Neuronal stem cell (in vitro differentiated cells): ENCODE measurements at regions not wholly inside any gene's neighbourhood (a gene's known extent, or its start where the extent isn't known, plus 50 kb on each side); places are given as distances from the start of the nearest gene placed in this dataset.

ENCODE experiments used
- DNase-seq: peaks from one replicate; pipeline ENCODE4 v3.0.0-alpha.2; 2013; ENCODE audit warnings: low spot score
- H2AFZ ChIP-seq: one replicate; pipeline ENCODE4 v1.6.1; 2013; ENCODE audit warnings: mild to moderate bottlenecking, low read length, inconsistent platforms
- H2AK5ac ChIP-seq: 2 replicates; pipeline ENCODE4 v1.6.1; 2013; ENCODE audit warnings: low read depth, mild to moderate bottlenecking, inconsistent platforms, low read length, moderate library complexity, mixed read lengths
- H2BK120ac ChIP-seq: 2 replicates; pipeline ENCODE4 v1.6.1; 2013; ENCODE audit warnings: low read depth, mild to moderate bottlenecking, inconsistent platforms, low read length, moderate library complexity, mixed read lengths
- H2BK12ac ChIP-seq: one replicate; pipeline ENCODE4 v1.6.1; 2013; ENCODE audit warnings: low read length, inconsistent platforms
- H2BK15ac ChIP-seq: 2 replicates; pipeline ENCODE4 v1.6.1; 2013; ENCODE audit warnings: mild to moderate bottlenecking, low read length, inconsistent platforms, mixed read lengths
- H2BK5ac ChIP-seq: one replicate; pipeline ENCODE4 v1.6.1; 2013; ENCODE audit warnings: inconsistent platforms, mild to moderate bottlenecking, low read length, moderate library complexity
- H3K14ac ChIP-seq: one replicate; pipeline ENCODE4 v1.6.1; 2013; ENCODE audit warnings: low read length, inconsistent platforms
- H3K18ac ChIP-seq: 2 replicates; pipeline ENCODE4 v1.6.1; 2013; ENCODE audit warnings: low read length, inconsistent platforms
- H3K23ac ChIP-seq: 2 replicates; pipeline ENCODE4 v1.6.1; 2013; ENCODE audit warnings: low read depth, mild to moderate bottlenecking, mixed read lengths, low read length, inconsistent platforms; ENCODE audit not compliant: poor library complexity
- H3K27ac ChIP-seq: replicated peaks from 3 replicates; pipeline ENCODE4 v1.5.1; 2013; ENCODE audit warnings: low read length, inconsistent platforms
- H3K27me3 ChIP-seq, 3 experiments: 2 replicates each; pipeline ENCODE4 v1.6.1; 2013; ENCODE audit warnings: low read length in 3 of 3, mild to moderate bottlenecking in 2 of 3, inconsistent platforms in 1 of 3, low read depth in 1 of 3, mixed read lengths in 1 of 3, moderate library complexity in 1 of 3; ENCODE audit not compliant: control insufficient read depth in 3 of 3, insufficient read depth in 3 of 3
- H3K36me3 ChIP-seq, 2 donors: replicated peaks in 1 of 2; 2 replicates each; pipeline ENCODE4 v1.6.1; 2013; ENCODE audit warnings: low read length in 2 of 2; ENCODE audit not compliant: control insufficient read depth in 2 of 2, insufficient read depth in 2 of 2
- H3K4ac ChIP-seq: 2 replicates; pipeline ENCODE4 v1.6.1; 2013; ENCODE audit warnings: inconsistent platforms, mild to moderate bottlenecking, low read length, moderate library complexity
- H3K4me1 ChIP-seq, 2 donors: 1 replicate in 1 of 2; 2 replicates in 1 of 2; pipeline ENCODE4 v1.6.1; 2013; ENCODE audit warnings: low read length in 2 of 2, low read depth in 1 of 2; ENCODE audit not compliant: control insufficient read depth in 2 of 2, insufficient read depth in 1 of 2
- H3K4me2 ChIP-seq: one replicate; pipeline ENCODE4 v1.6.1; 2013; ENCODE audit warnings: mild to moderate bottlenecking, low read length, inconsistent platforms; ENCODE audit not compliant: insufficient read depth, poor library complexity, severe bottlenecking
- H3K4me3 ChIP-seq, 2 donors: 2 replicates each; pipeline ENCODE4 v1.5.1; 2013; ENCODE audit warnings: low read length in 2 of 2, mild to moderate bottlenecking in 2 of 2, inconsistent platforms in 1 of 2, moderate library complexity in 1 of 2
- H3K79me1 ChIP-seq: one replicate; pipeline ENCODE4 v1.6.1; 2013; ENCODE audit warnings: low read depth, mild to moderate bottlenecking, inconsistent platforms, low read length, moderate library complexity
- H3K9ac ChIP-seq: one replicate; pipeline ENCODE4 v1.6.1; 2013; ENCODE audit warnings: mild to moderate bottlenecking, low read depth, low read length, inconsistent platforms; ENCODE audit not compliant: poor library complexity
- H3K9me3 ChIP-seq, 2 donors: replicated peaks in 1 of 2; 2 replicates each; pipeline versions ENCODE3 to v1.6.1; 2013; ENCODE audit warnings: low read length in 2 of 2, mild to moderate bottlenecking in 2 of 2, inconsistent platforms in 1 of 2, low read depth in 1 of 2, mixed read lengths in 1 of 2, moderate library complexity in 1 of 2; ENCODE audit not compliant: control insufficient read depth in 2 of 2, insufficient read depth in 1 of 2
- H4K8ac ChIP-seq: one replicate; pipeline ENCODE4 v1.6.1; 2013; ENCODE audit warnings: low read depth, mild to moderate bottlenecking, inconsistent platforms, low read length, moderate library complexity
- H4K91ac ChIP-seq: one replicate; pipeline ENCODE4 v1.6.1; 2013; ENCODE audit warnings: low read length, low read depth, mild to moderate bottlenecking, inconsistent platforms; ENCODE audit not compliant: poor library complexity
- WGBS, 2 donors: extraction: QIAGEN DNeasy Blood & Tissue Kit; methylation state at CpG; one replicate each; pipeline ENCODE4 v1.1.7; 2013; ENCODE audit warnings: missing lambda C conversion rate in 2 of 2, mixed read lengths in 1 of 2; ENCODE audit not compliant: insufficient read length in 2 of 2, insufficient replicate concordance in 1 of 2; ENCODE audit errors: extremely low coverage in 2 of 2; 5-methylcytosine and 5-hydroxymethylcytosine counted together

DNA sequence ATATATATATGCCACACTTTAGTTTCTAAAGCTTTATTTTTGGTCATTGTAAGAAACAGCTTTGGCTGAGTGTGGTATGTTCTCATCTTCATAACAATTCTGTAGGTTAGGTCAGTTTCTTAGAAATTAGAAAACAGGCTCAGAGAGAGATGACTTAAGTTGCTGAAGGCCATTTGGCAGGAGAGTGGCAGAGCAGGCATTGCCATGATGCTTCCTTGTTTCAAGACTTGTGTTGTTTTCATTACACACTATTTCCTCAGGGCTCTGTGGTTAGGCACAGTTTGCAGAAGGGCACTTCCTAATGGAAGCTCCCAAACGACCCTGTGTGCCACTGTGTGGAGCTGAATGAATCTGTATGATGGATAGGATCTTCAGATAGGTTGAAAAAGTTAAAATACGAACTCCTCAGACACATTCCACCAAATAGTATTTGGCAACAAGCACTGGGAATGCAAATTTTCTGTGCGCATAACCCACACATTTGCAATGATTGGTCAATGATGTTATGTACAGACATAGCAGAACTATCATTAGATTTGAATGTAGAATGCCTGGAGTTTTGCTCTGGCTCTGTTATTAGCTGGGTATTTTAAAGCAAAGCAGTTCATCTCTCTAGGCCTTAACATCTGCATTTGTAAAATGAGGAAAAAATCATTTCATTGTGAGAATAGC is 274.3 kb upstream of the HS3ST1 start:
- H2BK15ac ChIP-seq = no peak overlapping the region
- no peaks in the 10 kb centered on the region for H3K36me3 ChIP-seq
- H2AK5ac ChIP-seq = no peak overlapping the region
- no peak overlapping the region for H3K4me2 ChIP-seq
- H3K14ac ChIP-seq = no peak overlapping the region
- H4K8ac ChIP-seq = no peak overlapping the region
- no peak overlapping the region for H3K27ac ChIP-seq
- H3K9me3 ChIP-seq = no peaks in the 10 kb centered on the region
- no peak overlapping the region for H2BK120ac ChIP-seq
- H3K4me3 ChIP-seq = no peak overlapping the region
- no peak overlapping the region for H2AFZ ChIP-seq
- no CpG with 5 or more reads among the region's 3 CpGs for WGBS, 2 donors
- H4K91ac ChIP-seq = no peak overlapping the region
- no peak for DNase-seq
- H3K18ac ChIP-seq = no peak overlapping the region
- no peak overlapping the region for H3K23ac ChIP-seq
- no peaks in the 10 kb centered on the region for H3K4me1 ChIP-seq
- H2BK5ac ChIP-seq = no peak overlapping the region
- H3K4ac ChIP-seq = no peak overlapping the region
- H3K27me3 ChIP-seq = no peaks in the 10 kb centered on the region
- H3K9ac ChIP-seq = no peak overlapping the region
- H3K79me1 ChIP-seq = no peaks in the 10 kb centered on the region
- no peak overlapping the region for H2BK12ac ChIP-seq

DNA sequence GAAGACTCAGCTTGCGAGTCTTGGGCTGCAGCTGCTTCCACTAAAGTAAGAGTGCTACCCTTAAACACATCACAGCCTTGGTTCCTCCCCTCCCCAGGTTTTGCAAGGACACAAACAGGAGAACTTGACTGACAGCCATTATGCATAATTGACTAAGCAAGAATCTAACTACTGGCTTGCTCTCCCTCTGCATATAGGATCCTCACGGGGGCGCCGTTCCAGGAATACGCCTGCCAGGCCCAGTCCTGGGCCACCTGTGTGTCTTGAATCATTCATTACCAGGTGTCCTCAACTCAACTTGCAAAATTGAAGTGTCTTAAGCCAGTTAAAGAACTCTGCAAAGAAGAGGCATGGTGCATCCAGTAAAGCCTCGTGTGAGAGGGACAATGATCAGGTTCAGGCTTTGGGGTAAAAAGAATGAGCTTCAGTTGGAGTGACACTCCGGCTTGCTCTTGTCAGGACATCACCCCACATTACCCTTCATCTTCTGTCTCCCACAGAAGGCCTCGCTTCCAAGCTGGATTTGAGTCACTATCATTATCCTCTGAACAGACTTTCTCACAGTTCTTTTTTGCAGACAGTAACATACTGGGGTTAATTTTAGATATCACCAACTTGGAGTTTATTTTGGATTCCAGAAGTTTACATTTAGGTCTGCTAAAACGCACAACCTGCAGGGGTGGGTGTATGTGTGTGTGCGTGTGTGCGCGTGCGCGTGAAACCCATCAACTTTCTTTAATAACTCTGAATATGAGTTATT is 273.5 kb upstream of the HS3ST1 start:
- no peaks in the 10 kb centered on the region for H3K36me3 ChIP-seq
- H2BK12ac ChIP-seq = no peak overlapping the region
- no peak overlapping the region for H2BK120ac ChIP-seq
- no peak overlapping the region for H2BK5ac ChIP-seq
- no peak overlapping the region for H3K4me3 ChIP-seq
- H4K8ac ChIP-seq = no peak overlapping the region
- H3K4ac ChIP-seq = no peak overlapping the region
- no peak overlapping the region for H3K27ac ChIP-seq
- no peak for DNase-seq
- no peak overlapping the region for H2BK15ac ChIP-seq
- H4K91ac ChIP-seq = no peak overlapping the region
- H3K18ac ChIP-seq = no peak overlapping the region
- H2AK5ac ChIP-seq = no peak overlapping the region
- no peaks in the 10 kb centered on the region for H3K4me1 ChIP-seq
- H3K23ac ChIP-seq = no peak overlapping the region
- H3K79me1 ChIP-seq = no peaks in the 10 kb centered on the region
- WGBS, 2 donors = no CpG with 5 or more reads among the region's 14 CpGs
- H3K4me2 ChIP-seq = no peak overlapping the region
- H2AFZ ChIP-seq = no peak overlapping the region
- H3K27me3 ChIP-seq = no peaks in the 10 kb centered on the region
- H3K9me3 ChIP-seq = no peaks in the 10 kb centered on the region
- H3K9ac ChIP-seq = no peak overlapping the region
- H3K14ac ChIP-seq = no peak overlapping the region

DNA sequence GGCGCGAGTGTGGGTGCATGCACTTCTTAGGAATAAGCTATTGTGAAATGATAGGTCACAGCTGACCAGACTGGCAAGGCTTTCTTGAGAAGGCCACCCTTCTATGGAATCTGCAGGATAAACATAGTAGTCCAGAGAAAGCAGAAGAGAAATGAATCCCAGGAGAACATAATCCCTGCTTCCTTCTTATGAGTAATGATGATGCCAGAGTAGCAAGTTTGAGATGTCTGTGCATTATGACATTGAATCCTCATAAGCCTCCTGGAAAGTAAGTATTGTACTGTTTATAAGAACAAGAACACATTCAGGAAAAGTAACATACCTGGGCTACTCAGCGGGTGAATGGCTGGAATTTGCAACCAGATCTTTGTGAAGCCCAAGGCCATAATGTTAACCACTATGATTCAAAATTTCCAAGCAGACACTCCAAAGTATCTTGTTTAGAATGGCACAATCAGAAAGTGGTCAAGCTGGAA is 272.1 kb upstream of the HS3ST1 start:
- no peak overlapping the region for H2AK5ac ChIP-seq
- no peak overlapping the region for H3K4me2 ChIP-seq
- no peak overlapping the region for H3K14ac ChIP-seq
- no peak overlapping the region for H2BK12ac ChIP-seq
- no peaks in the 10 kb centered on the region for H3K79me1 ChIP-seq
- no peak overlapping the region for H2BK15ac ChIP-seq
- no peak overlapping the region for H3K4ac ChIP-seq
- H2AFZ ChIP-seq = no peak overlapping the region
- H3K23ac ChIP-seq = no peak overlapping the region
- no peak overlapping the region for H3K9ac ChIP-seq
- H2BK5ac ChIP-seq = no peak overlapping the region
- no peak overlapping the region for H3K18ac ChIP-seq
- no peaks in the 10 kb centered on the region for H3K36me3 ChIP-seq
- no peak overlapping the region for H4K8ac ChIP-seq
- DNase-seq = no peak
- no peak overlapping the region for H4K91ac ChIP-seq
- no peaks in the 10 kb centered on the region for H3K9me3 ChIP-seq
- no peak overlapping the region for H2BK120ac ChIP-seq
- WGBS, 2 donors = no CpG with 5 or more reads among the region's 3 CpGs
- no peak overlapping the region for H3K4me3 ChIP-seq
- no peak overlapping the region for H3K27ac ChIP-seq
- no peaks in the 10 kb centered on the region for H3K4me1 ChIP-seq
- no peaks in the 10 kb centered on the region for H3K27me3 ChIP-seq

DNA sequence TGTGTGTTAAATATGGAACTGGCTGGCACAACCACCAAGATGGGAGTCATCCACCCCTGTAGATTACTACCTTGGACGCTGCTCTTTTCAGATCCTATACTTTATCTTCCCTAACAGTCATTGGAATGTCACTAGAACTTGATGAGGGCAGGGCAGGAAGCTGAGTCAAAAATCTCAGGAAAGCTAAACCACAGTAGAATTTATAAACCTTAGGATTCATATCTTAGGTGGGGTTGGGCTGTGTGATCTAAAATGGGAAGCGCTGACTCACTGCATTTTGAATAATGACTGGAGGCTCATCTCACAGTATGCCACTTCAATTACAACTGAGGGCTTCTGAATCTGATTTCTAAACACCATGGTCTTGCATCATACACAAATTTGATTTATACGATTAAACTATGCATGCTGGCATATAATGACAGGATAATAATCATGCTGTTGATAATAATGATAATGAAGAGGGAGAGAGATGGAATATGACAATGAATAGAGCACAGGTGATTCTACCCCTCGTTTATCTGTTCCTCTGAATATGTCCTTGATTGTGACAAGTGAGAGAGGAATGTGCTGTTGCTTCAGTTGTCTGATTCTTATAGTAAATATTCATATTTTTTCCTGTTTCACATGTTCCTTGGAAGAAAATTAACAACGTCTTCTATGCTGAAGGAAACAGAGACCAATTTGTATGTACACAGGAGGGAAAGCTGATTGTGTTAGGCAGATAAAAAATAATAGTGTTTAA is 270.3 kb upstream of the HS3ST1 start:
- Histone ChIP-seq H2BK12ac (no peak overlapping the region), H4K8ac (no peak overlapping the region), H4K91ac (no peak overlapping the region), H3K27ac (no peak overlapping the region), H3K4me3 (no peak overlapping the region), H3K4me2 (no peak overlapping the region), H3K9me3 (peaks cover 0 to 3% of the 10 kb centered on the region in 2 donors), H3K9ac (no peak overlapping the region), H3K79me1 (no peaks in the 10 kb centered on the region), H2BK15ac (no peak overlapping the region), H3K23ac (no peak overlapping the region), H3K4me1 (no peaks in the 10 kb centered on the region), H2BK120ac (no peak overlapping the region), H3K27me3 (no peaks in the 10 kb centered on the region), H3K4ac (no peak overlapping the region), H3K14ac (no peak overlapping the region), H3K18ac (no peak overlapping the region), H3K36me3 (no peaks in the 10 kb centered on the region), H2AFZ (no peak overlapping the region), H2BK5ac (no peak overlapping the region), H2AK5ac (no peak overlapping the region)
- no CpG with 5 or more reads among the region's 5 CpGs for WGBS, 2 donors
- no peak for DNase-seq
